ENCODE measurements at regions not wholly inside any gene's neighbourhood (a gene's known extent, or its start where the extent isn't known, plus 50 kb on each side); places are given as distances from the start of the nearest gene placed in this dataset.

GRCh38 chr1:118744420-118744819, 243.7 kb downstream of the TBX15 start:
- DNase-seq (ENCODE audit: low spot score) = no peak
- H3K4me3 ChIP-seq (ENCODE audit: low read depth, low read length, poor library complexity, severe bottlenecking) = no peak overlapping the region
- no peaks in the 10 kb centered on the region for H3K9me2 ChIP-seq (ENCODE audit: insufficient read depth, low read length)
- ChIA-PET CTCF (ENCODE audit: unreplicated experiment) (no interaction called here), POLR2A (interaction anchor here (0.9 kb wide), 1 partner anchor 9 kb away, joined by 3 read pairs; no protein-coding TSS in a partner anchor)
- H3K27ac ChIP-seq (ENCODE audit: low read depth, low read length, poor library complexity, severe bottlenecking) = no peak overlapping the region
- no peaks in the 10 kb centered on the region for H3K9me3 ChIP-seq (ENCODE audit: low read length)
- no peak overlapping the region for H3K4me2 ChIP-seq (ENCODE audit: low read length)
- H3K4me1 ChIP-seq (ENCODE audit: insufficient read depth, low read length, poor library complexity, severe bottlenecking) = no peaks in the 10 kb centered on the region
- H2AFZ ChIP-seq (ENCODE audit: low read length) = no peak overlapping the region
- intact Hi-C loops (cut with micrococcal nuclease; ENCODE audit: unreplicated experiment) = no loop called here
- H3K36me3 ChIP-seq (ENCODE audit: insufficient read depth, low read length) = no peaks in the 10 kb centered on the region
- no peaks in the 10 kb centered on the region for H3K79me2 ChIP-seq (ENCODE audit: insufficient read depth, low read depth, low read length)
- BruUV-seq (replicated peaks) = no TSS peak
- H4K20me1 ChIP-seq (ENCODE audit: insufficient read depth, low read length) = no peaks in the 10 kb centered on the region
- TF ChIP-seq CTCF (conservative IDR thresholded peaks at IDR 0.05; ENCODE audit: low read length) = no peak
- no peak for TF ChIP-seq EZH2phosphoT487 (IDR thresholded peaks at IDR 0.05; ENCODE audit: borderline replicate concordance, low read depth, low read length)

- H3K4me2 ChIP-seq (ENCODE audit: low read length) = no peak overlapping the region
- CTCF ChIA-PET (ENCODE audit: unreplicated experiment) = no interaction called here
- H3K4me3 ChIP-seq (ENCODE audit: low read depth, low read length, poor library complexity, severe bottlenecking) = no peak overlapping the region
- no peak overlapping the region for H3K27ac ChIP-seq (ENCODE audit: low read depth, low read length, poor library complexity, severe bottlenecking)
- no peaks in the 10 kb centered on the region for H3K9me3 ChIP-seq (ENCODE audit: low read length)
- H3K9me2 ChIP-seq (ENCODE audit: insufficient read depth, low read length) = no peaks in the 10 kb centered on the region
- H3K79me2 ChIP-seq (ENCODE audit: insufficient read depth, low read depth, low read length) = no peaks in the 10 kb centered on the region
- no peaks in the 10 kb centered on the region for H3K36me3 ChIP-seq (ENCODE audit: insufficient read depth, low read length)
- no peak for DNase-seq (ENCODE audit: low spot score)
- H2AFZ ChIP-seq (ENCODE audit: low read length) = no peak overlapping the region
- H4K20me1 ChIP-seq (ENCODE audit: insufficient read depth, low read length) = no peaks in the 10 kb centered on the region
- no peaks in the 10 kb centered on the region for H3K4me1 ChIP-seq (ENCODE audit: insufficient read depth, low read length, poor library complexity, severe bottlenecking)
- intact Hi-C loops (cut with micrococcal nuclease; ENCODE audit: unreplicated experiment) = no loop called here
- TF ChIP-seq EZH2phosphoT487 (IDR thresholded peaks at IDR 0.05; ENCODE audit: borderline replicate concordance, low read depth, low read length) (no peak), CTCF (conservative IDR thresholded peaks at IDR 0.05; ENCODE audit: low read length) (no peak)
- POLR2A ChIA-PET = no interaction called here
- no TSS peak for BruUV-seq (replicated peaks)
Measured at GRCh38 chr1:118739501-118739900, 248.6 kb downstream of the TBX15 start.

GRCh38 chr1:118736322-118736721, 251.8 kb downstream of the TBX15 start:
- H3K4me1 ChIP-seq (ENCODE audit: insufficient read depth, low read length, poor library complexity, severe bottlenecking) = no peaks in the 10 kb centered on the region
- CTCF ChIA-PET (ENCODE audit: unreplicated experiment) = interaction anchor here (0.5 kb wide), 1 partner anchor 720 kb away, joined by 3 read pairs; no protein-coding TSS in a partner anchor
- TF ChIP-seq EZH2phosphoT487 (IDR thresholded peaks at IDR 0.05; ENCODE audit: borderline replicate concordance, low read depth, low read length) = no peak
- no peak for TF ChIP-seq CTCF (conservative IDR thresholded peaks at IDR 0.05; ENCODE audit: low read length)
- no peak overlapping the region for H3K4me2 ChIP-seq (ENCODE audit: low read length)
- BruUV-seq (replicated peaks) = no TSS peak
- no peaks in the 10 kb centered on the region for H3K9me3 ChIP-seq (ENCODE audit: low read length)
- H3K79me2 ChIP-seq (ENCODE audit: insufficient read depth, low read depth, low read length) = no peaks in the 10 kb centered on the region
- POLR2A ChIA-PET = interaction anchor here (0.5 kb wide), 1 partner anchor 272 kb away, joined by 3 read pairs; no protein-coding TSS in a partner anchor
- H3K4me3 ChIP-seq (ENCODE audit: low read depth, low read length, poor library complexity, severe bottlenecking) = no peak overlapping the region
- no peak overlapping the region for H3K27ac ChIP-seq (ENCODE audit: low read depth, low read length, poor library complexity, severe bottlenecking)
- no peaks in the 10 kb centered on the region for H4K20me1 ChIP-seq (ENCODE audit: insufficient read depth, low read length)
- no peaks in the 10 kb centered on the region for H3K36me3 ChIP-seq (ENCODE audit: insufficient read depth, low read length)
- no peaks in the 10 kb centered on the region for H3K9me2 ChIP-seq (ENCODE audit: insufficient read depth, low read length)
- no peak overlapping the region for H2AFZ ChIP-seq (ENCODE audit: low read length)
- no peak for DNase-seq (ENCODE audit: low spot score)
- intact Hi-C loops (cut with micrococcal nuclease; ENCODE audit: unreplicated experiment) = no loop called here

Data from OCI-LY7 (cell line).